HG02642 (cell line): ENCODE measurements at regions not wholly inside any gene's neighbourhood (a gene's known extent, or its start where the extent isn't known, plus 50 kb on each side); places are given as distances from the start of the nearest gene placed in this dataset.
"Not testable (repeated sequence)": the region's sequence is repeated elsewhere in the genome, so short reads cannot be mapped to it uniquely, and the experiment has no call there.

Source experiments
- ATAC-seq: cut with Tn5 transposase; IDR thresholded peaks from one replicate; pipeline ENCODE4 v1.9.1; 2021; ENCODE audit warnings: mild to moderate bottlenecking; ENCODE audit not compliant: unreplicated experiment, poor library complexity

GRCh38 chr4:16450724-16451123, 224.5 kb upstream of the TAPT1 start:
- no peak for ATAC-seq

GRCh38 chr4:16450031-16450430, 223.8 kb upstream of the TAPT1 start:
- ATAC-seq = no peak

GRCh38 chr4:16449406-16449805, 223.1 kb upstream of the TAPT1 start:
- no peak for ATAC-seq

- no peak for ATAC-seq
Observed at GRCh38 chr4:16448241-16448840, 222.1 kb upstream of the TAPT1 start.

GRCh38 chr4:16443504-16444088, 217.3 kb upstream of the TAPT1 start:
- peak; percentile 85 for ATAC-seq

GRCh38 chr4:16442296-16442695, 216.0 kb upstream of the TAPT1 start:
- no peak for ATAC-seq

GRCh38 chr4:16439768-16440167, 213.5 kb upstream of the TAPT1 start:
- no peak for ATAC-seq

GRCh38 chr4:16438986-16439385, 212.7 kb upstream of the TAPT1 start:
- ATAC-seq = no peak

- no peak for ATAC-seq
Observed at GRCh38 chr4:16437836-16438235, 211.6 kb upstream of the TAPT1 start.

GRCh38 chr4:16431866-16432265, 205.6 kb upstream of the TAPT1 start:
- ATAC-seq = no peak

GRCh38 chr4:16418814-16419213, 192.5 kb upstream of the TAPT1 start:
- ATAC-seq = no peak

- ATAC-seq = no peak
Observed at GRCh38 chr4:16417198-16417597, 190.9 kb upstream of the TAPT1 start.

- ATAC-seq = no peak
Observed at GRCh38 chr4:16416601-16417000, 190.3 kb upstream of the TAPT1 start.

- ATAC-seq = no peak
Observed at GRCh38 chr4:16415751-16416150, 189.5 kb upstream of the TAPT1 start.

- no peak for ATAC-seq
Observed at GRCh38 chr4:16413814-16414555, 187.7 kb upstream of the TAPT1 start.

GRCh38 chr4:16411501-16412085, 185.3 kb upstream of the TAPT1 start:
- ATAC-seq = no peak

- ATAC-seq = not testable (repeated sequence)
Observed at GRCh38 chr4:16393216-16393615, 166.9 kb upstream of the TAPT1 start.

GRCh38 chr4:16391196-16391595, 164.9 kb upstream of the TAPT1 start:
- ATAC-seq = no peak

- no peak for ATAC-seq
Observed at GRCh38 chr4:16387448-16387847, 161.2 kb upstream of the TAPT1 start.

- no peak for ATAC-seq
Observed at GRCh38 chr4:16386711-16387320, 160.5 kb upstream of the TAPT1 start.

- no peak for ATAC-seq
Observed at GRCh38 chr4:16384576-16384975, 158.3 kb upstream of the TAPT1 start.
